ENCODE measurements at regions not wholly inside any gene's neighbourhood (a gene's known extent, or its start where the extent isn't known, plus 50 kb on each side); places are given as distances from the start of the nearest gene placed in this dataset.

- TF ChIP-seq CTCF (IDR thresholded peaks at IDR 0.05; ENCODE audit: low read depth, low read length) (no peak), EZH2phosphoT487 (IDR thresholded peaks at IDR 0.05; ENCODE audit: low read depth) (no peak)
Observed at GRCh38 chr11:115964091-115964490, 459.9 kb upstream of the CADM1 start.

Measured in OCI-LY3 (cell line).